Tibial nerve (tissue), 3 donors: ENCODE measurements at regions not wholly inside any gene's neighbourhood (a gene's known extent, or its start where the extent isn't known, plus 50 kb on each side); places are given as distances from the start of the nearest gene placed in this dataset.

ENCODE experiments used
- POLR2A ChIP-seq, 2 donors: fragments of 450-650 bp; IDR thresholded peaks; one replicate each; pipeline ENCODE4 v1.6.1; 2017; ENCODE audit warnings: antibody characterized with exemption in 2 of 2, mild to moderate bottlenecking in 2 of 2, moderate library complexity in 2 of 2
- TF ChIP-seq, protein P1 (sequence below), 5 experiments: fragments of 200-600 bp in 3 of 5; fragments of 450-650 bp in 2 of 5; sonication (generic) in 3 of 5; IDR thresholded peaks; one replicate each; pipeline ENCODE4 v1.5.1; 2016 to 2019; ENCODE audit warnings: antibody characterized with exemption in 5 of 5, mild to moderate bottlenecking in 3 of 5, moderate library complexity in 2 of 5

GRCh38 chr15:26144836-26145235 lies 281.7 kb upstream of the ATP10A start:
- TF ChIP-seq, protein P1, sequence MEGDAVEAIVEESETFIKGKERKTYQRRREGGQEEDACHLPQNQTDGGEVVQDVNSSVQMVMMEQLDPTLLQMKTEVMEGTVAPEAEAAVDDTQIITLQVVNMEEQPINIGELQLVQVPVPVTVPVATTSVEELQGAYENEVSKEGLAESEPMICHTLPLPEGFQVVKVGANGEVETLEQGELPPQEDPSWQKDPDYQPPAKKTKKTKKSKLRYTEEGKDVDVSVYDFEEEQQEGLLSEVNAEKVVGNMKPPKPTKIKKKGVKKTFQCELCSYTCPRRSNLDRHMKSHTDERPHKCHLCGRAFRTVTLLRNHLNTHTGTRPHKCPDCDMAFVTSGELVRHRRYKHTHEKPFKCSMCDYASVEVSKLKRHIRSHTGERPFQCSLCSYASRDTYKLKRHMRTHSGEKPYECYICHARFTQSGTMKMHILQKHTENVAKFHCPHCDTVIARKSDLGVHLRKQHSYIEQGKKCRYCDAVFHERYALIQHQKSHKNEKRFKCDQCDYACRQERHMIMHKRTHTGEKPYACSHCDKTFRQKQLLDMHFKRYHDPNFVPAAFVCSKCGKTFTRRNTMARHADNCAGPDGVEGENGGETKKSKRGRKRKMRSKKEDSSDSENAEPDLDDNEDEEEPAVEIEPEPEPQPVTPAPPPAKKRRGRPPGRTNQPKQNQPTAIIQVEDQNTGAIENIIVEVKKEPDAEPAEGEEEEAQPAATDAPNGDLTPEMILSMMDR (IDR thresholded peaks at IDR 0.05): no peak
- no peak for TF ChIP-seq POLR2A (IDR thresholded peaks at IDR 0.05)
